C4-2B (cell line): ENCODE measurements at regions not wholly inside any gene's neighbourhood (a gene's known extent, or its start where the extent isn't known, plus 50 kb on each side); places are given as distances from the start of the nearest gene placed in this dataset.

Experiments used
- H3K27ac ChIP-seq: fragments of 450-650 bp; 2 replicates; pipeline ENCODE4 v1.5.1; 2017
- ZFX ChIP-seq: fragments of 450-650 bp; IDR thresholded peaks from 2 replicates; pipeline ENCODE4 v1.6.1; 2017
- TF ChIP-seq, protein P1 (sequence below): fragments of 450-650 bp; conservative IDR thresholded peaks from 2 replicates; pipeline ENCODE4 v1.5.1; 2017; ENCODE audit warnings: mild to moderate bottlenecking

DNA sequence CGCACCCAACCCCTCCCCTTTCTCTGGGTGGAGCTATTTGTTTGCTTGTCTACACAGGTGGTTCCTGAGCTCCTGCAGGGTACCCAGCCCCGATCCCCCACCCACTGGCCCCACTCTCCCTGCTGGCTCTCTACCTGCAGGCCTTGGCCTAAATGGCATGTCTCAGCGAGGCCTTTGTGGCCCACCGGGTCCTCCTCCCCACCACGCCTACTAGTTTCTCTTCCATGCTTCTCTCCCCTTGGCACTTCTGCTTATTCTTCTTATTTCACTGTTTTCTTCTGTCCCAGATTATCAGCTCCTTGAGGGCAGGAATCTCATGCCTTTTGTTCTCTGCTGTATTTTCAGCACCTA, 57.4 kb upstream of the ZNF536 start:
- H3K27ac ChIP-seq: no peak overlapping the region
- TF ChIP-seq, protein P1, sequence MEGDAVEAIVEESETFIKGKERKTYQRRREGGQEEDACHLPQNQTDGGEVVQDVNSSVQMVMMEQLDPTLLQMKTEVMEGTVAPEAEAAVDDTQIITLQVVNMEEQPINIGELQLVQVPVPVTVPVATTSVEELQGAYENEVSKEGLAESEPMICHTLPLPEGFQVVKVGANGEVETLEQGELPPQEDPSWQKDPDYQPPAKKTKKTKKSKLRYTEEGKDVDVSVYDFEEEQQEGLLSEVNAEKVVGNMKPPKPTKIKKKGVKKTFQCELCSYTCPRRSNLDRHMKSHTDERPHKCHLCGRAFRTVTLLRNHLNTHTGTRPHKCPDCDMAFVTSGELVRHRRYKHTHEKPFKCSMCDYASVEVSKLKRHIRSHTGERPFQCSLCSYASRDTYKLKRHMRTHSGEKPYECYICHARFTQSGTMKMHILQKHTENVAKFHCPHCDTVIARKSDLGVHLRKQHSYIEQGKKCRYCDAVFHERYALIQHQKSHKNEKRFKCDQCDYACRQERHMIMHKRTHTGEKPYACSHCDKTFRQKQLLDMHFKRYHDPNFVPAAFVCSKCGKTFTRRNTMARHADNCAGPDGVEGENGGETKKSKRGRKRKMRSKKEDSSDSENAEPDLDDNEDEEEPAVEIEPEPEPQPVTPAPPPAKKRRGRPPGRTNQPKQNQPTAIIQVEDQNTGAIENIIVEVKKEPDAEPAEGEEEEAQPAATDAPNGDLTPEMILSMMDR: no peak
- TF ChIP-seq ZFX: no peak

- no peak overlapping the region for H3K27ac ChIP-seq
- TF ChIP-seq, protein P1: no peak
- no peak for TF ChIP-seq ZFX
Observed at GRCh38 chr19:30315159-30315558, 57.0 kb upstream of the ZNF536 start.

- TF ChIP-seq ZFX: no peak
- TF ChIP-seq, protein P1: no peak
- H3K27ac ChIP-seq: no peak overlapping the region
Observed at GRCh38 chr19:30316000-30316491, 56.1 kb upstream of the ZNF536 start.

DNA sequence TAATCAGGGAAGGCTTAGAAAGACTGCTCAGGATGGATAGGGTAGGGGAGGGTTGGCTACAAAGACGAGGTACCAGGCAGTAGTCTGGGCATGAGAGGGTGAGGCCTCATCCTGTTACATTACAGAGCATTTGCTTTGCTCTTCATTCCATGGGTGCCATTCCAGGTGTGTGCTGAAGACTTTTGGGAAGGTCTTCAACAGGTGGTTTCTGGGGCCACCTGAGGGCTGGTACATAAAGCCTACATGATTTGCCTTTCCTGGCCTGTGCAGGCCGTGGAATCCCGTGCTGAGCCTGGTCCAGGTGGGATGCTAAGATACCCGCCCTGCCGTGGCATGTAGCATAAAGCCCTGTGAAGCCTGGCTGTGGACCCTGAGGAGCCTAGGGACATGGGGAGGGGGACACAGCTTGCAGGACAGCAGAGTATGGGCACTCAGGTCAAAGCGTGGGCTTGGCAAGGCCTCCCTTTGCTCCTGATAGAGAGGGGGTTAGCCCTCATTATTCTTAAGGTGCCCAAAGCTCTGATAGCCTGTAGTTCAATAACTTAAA, 55.6 kb upstream of the ZNF536 start:
- H3K27ac ChIP-seq: no peak overlapping the region
- TF ChIP-seq ZFX: no peak
- TF ChIP-seq, protein P1: no peak

- no peak overlapping the region for H3K27ac ChIP-seq
- TF ChIP-seq, protein P1: no peak
- TF ChIP-seq ZFX: no peak
Observed at GRCh38 chr19:30317403-30317802, 54.8 kb upstream of the ZNF536 start.

- H3K27ac ChIP-seq: no peak overlapping the region
Observed at GRCh38 chr19:30318261-30318660, 53.9 kb upstream of the ZNF536 start.

GRCh38 chr19:30318936-30319335, 53.2 kb upstream of the ZNF536 start:
- TF ChIP-seq, protein P1: no peak
- TF ChIP-seq ZFX: no peak
- no peak overlapping the region for H3K27ac ChIP-seq

More at GRCh38 chr19:30318261-30318660, 53.9 kb upstream of the ZNF536 start:
- TF ChIP-seq, protein P1: no peak
- TF ChIP-seq ZFX: no peak
